Fibroblast of skin of abdomen (primary cell): ENCODE measurements at regions not wholly inside any gene's neighbourhood (a gene's known extent, or its start where the extent isn't known, plus 50 kb on each side); places are given as distances from the start of the nearest gene placed in this dataset.
"Not testable (repeated sequence)": the region's sequence is repeated elsewhere in the genome, so short reads cannot be mapped to it uniquely, and the experiment has no call there.

ENCODE experiments used
- DNase-seq: peaks from one replicate; pipeline ENCODE4 v3.0.0-alpha.2; 2013

GRCh38 chr13:60214213-60215055, 50.7 kb upstream of the DIAPH3 start:
- DNase-seq = peak; percentile 34

GRCh38 chr13:60220072-60220471, 56.3 kb upstream of the DIAPH3 start:
- no peak for DNase-seq

- no peak for DNase-seq
Observed at GRCh38 chr13:60221581-60221980, 57.9 kb upstream of the DIAPH3 start.

GRCh38 chr13:60226507-60226906, 62.8 kb upstream of the DIAPH3 start:
- DNase-seq = peak; percentile 31

- no peak for DNase-seq
Observed at GRCh38 chr13:60227158-60227557, 63.4 kb upstream of the DIAPH3 start.

- peak; percentile 25 for DNase-seq
Observed at GRCh38 chr13:60229708-60230272, 66.1 kb upstream of the DIAPH3 start.

- DNase-seq = peak; percentile 52
Observed at GRCh38 chr13:60230593-60230992, 66.9 kb upstream of the DIAPH3 start.

GRCh38 chr13:60242043-60242595, 78.4 kb upstream of the DIAPH3 start:
- DNase-seq = no peak

- DNase-seq = no peak
Observed at GRCh38 chr13:60244381-60244780, 80.7 kb upstream of the DIAPH3 start.

GRCh38 chr13:60251419-60251818, 87.7 kb upstream of the DIAPH3 start:
- DNase-seq = not testable (repeated sequence)

- no peak for DNase-seq
Observed at GRCh38 chr13:60258349-60258748, 94.6 kb upstream of the DIAPH3 start.

GRCh38 chr13:60260440-60260839, 96.7 kb upstream of the DIAPH3 start:
- DNase-seq = no peak

GRCh38 chr13:60261432-60262351, 98.0 kb upstream of the DIAPH3 start:
- no peak for DNase-seq

GRCh38 chr13:60265566-60265965, 101.8 kb upstream of the DIAPH3 start:
- DNase-seq = no peak

- no peak for DNase-seq
Observed at GRCh38 chr13:60267498-60268202, 103.9 kb upstream of the DIAPH3 start.

GRCh38 chr13:60268203-60268555, 104.5 kb upstream of the DIAPH3 start:
- no peak for DNase-seq

GRCh38 chr13:60273971-60274527, 110.3 kb upstream of the DIAPH3 start:
- no peak for DNase-seq

GRCh38 chr13:60274655-60275054, 110.9 kb upstream of the DIAPH3 start:
- no peak for DNase-seq

- no peak for DNase-seq
Observed at GRCh38 chr13:60275208-60275607, 111.5 kb upstream of the DIAPH3 start.

- DNase-seq = not testable (repeated sequence)
Observed at GRCh38 chr13:60280524-60280923, 116.5 kb upstream of the TDRD3 start.

GRCh38 chr13:60282186-60282585, 114.8 kb upstream of the TDRD3 start:
- DNase-seq = no peak

GRCh38 chr13:60282708-60283107, 114.3 kb upstream of the TDRD3 start:
- DNase-seq = no peak
